SK-N-SH treated with all-trans-retinoic acid at 6 μM for 48 hours (cell line): ENCODE measurements at regions not wholly inside any gene's neighbourhood (a gene's known extent, or its start where the extent isn't known, plus 50 kb on each side); places are given as distances from the start of the nearest gene placed in this dataset.
A peak's percentile ranks its signal among the peaks of the same experiment; 100 is the strongest.

Experiments used
- ATAC-seq: fragments of 200-7000 bp; cut with Tn5 transposase; 3 replicates; pipeline ENCODE4 v1.9.1; 2020; ENCODE audit warnings: mild to moderate bottlenecking, moderate library complexity
- ARNTL ChIP-seq: fragments of 450-650 bp; formaldehyde crosslinking; IDR thresholded peaks from 2 replicates; pipeline ENCODE4 v1.5.0; 2020; ENCODE audit warnings: low read depth, mild to moderate bottlenecking, moderate library complexity, borderline replicate concordance
- BACH2 ChIP-seq: fragments of 250-450 bp; sonication (Bioruptor Pico); IDR thresholded peaks from 2 replicates; pipeline ENCODE4 v1.9.0; 2021; ENCODE audit warnings: mild to moderate bottlenecking, borderline replicate concordance
- CSDC2 ChIP-seq: fragments of 250-450 bp; sonication (Bioruptor Pico); IDR thresholded peaks from 2 replicates; pipeline ENCODE4 v1.5.0; 2020; ENCODE audit warnings: mild to moderate bottlenecking, moderate library complexity
- ISL1 ChIP-seq: fragments of 250-450 bp; sonication (Bioruptor Pico); IDR thresholded peaks from 2 replicates; pipeline ENCODE4 v2.1.2; 2022; ENCODE audit warnings: mild to moderate bottlenecking, moderate library complexity
- SNAI2 ChIP-seq: fragments of 250-450 bp; sonication (Bioruptor Pico); IDR thresholded peaks from 2 replicates; pipeline ENCODE4 v1.5.0; 2020; ENCODE audit warnings: mild to moderate bottlenecking, moderate library complexity
- TCF4 ChIP-seq: fragments of 250-450 bp; sonication (Bioruptor Pico); IDR thresholded peaks from 2 replicates; pipeline ENCODE4 v1.8.0; 2021; ENCODE audit warnings: mild to moderate bottlenecking, moderate library complexity, borderline replicate concordance
- TOX ChIP-seq: fragments of 250-450 bp; sonication (Bioruptor Pico); IDR thresholded peaks from 2 replicates; pipeline ENCODE4 v1.8.0; 2021; ENCODE audit warnings: mild to moderate bottlenecking, moderate library complexity, borderline replicate concordance
- ZFP3 ChIP-seq: fragments of 250-450 bp; sonication (Bioruptor Pico); IDR thresholded peaks from 2 replicates; pipeline ENCODE4 v1.5.0; 2020; ENCODE audit warnings: mild to moderate bottlenecking, moderate library complexity
- ZFP30 ChIP-seq: fragments of 450-650 bp; formaldehyde crosslinking; IDR thresholded peaks from 2 replicates; pipeline ENCODE4 v1.5.0; 2022; ENCODE audit warnings: mild to moderate bottlenecking, moderate library complexity
- ZNF565 ChIP-seq: fragments of 450-650 bp; formaldehyde crosslinking; conservative IDR thresholded peaks from 2 replicates; pipeline ENCODE4 v1.5.0; 2020; ENCODE audit warnings: low read depth, mild to moderate bottlenecking, moderate library complexity
- ZNF8 ChIP-seq: fragments of 450-650 bp; formaldehyde crosslinking; IDR thresholded peaks from 2 replicates; pipeline ENCODE4 v1.5.0; 2020; ENCODE audit warnings: mild to moderate bottlenecking, moderate library complexity
- TF ChIP-seq, protein P1 (sequence below): fragments of 250-450 bp; sonication (Bioruptor Pico); IDR thresholded peaks from 2 replicates; pipeline ENCODE4 v1.8.0; 2020; ENCODE audit warnings: mild to moderate bottlenecking, moderate library complexity, borderline replicate concordance
- TF ChIP-seq, protein P2 (sequence below): fragments of 250-450 bp; sonication (Bioruptor Pico); IDR thresholded peaks from 2 replicates; pipeline ENCODE4 v1.5.0; 2020; ENCODE audit warnings: mild to moderate bottlenecking, moderate library complexity
- TF ChIP-seq, protein P3 (sequence below): fragments of 250-450 bp; sonication (Bioruptor Pico); IDR thresholded peaks from 2 replicates; pipeline ENCODE4 v1.8.0; 2021; ENCODE audit warnings: low read depth, mild to moderate bottlenecking, moderate library complexity, borderline replicate concordance
- TF ChIP-seq, protein P4 (sequence below): fragments of 250-450 bp; sonication (Bioruptor Pico); IDR thresholded peaks from 2 replicates; pipeline ENCODE4 v1.5.1; 2020; ENCODE audit warnings: low read depth, mild to moderate bottlenecking, moderate library complexity

DNA sequence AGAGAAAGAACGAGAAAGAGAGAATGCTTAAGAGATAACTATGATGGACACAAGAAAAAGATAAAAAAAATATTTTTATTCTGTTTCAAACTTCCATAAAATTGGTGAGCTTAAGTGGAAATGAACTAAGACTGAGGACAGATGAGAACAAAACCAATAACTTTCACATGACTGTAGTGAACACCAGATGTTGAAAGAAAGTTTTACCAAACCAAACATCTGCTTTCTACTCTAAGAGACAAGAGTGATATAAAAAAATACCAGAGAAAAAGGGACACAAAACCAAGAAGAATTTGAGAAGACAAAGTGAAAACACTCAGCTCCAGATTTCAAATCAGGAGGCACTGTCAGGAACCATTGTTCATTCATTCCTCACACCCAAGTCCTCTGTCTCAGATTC lies 147.9 kb downstream of the IMPG2 start:
- TF ChIP-seq, protein P1, sequence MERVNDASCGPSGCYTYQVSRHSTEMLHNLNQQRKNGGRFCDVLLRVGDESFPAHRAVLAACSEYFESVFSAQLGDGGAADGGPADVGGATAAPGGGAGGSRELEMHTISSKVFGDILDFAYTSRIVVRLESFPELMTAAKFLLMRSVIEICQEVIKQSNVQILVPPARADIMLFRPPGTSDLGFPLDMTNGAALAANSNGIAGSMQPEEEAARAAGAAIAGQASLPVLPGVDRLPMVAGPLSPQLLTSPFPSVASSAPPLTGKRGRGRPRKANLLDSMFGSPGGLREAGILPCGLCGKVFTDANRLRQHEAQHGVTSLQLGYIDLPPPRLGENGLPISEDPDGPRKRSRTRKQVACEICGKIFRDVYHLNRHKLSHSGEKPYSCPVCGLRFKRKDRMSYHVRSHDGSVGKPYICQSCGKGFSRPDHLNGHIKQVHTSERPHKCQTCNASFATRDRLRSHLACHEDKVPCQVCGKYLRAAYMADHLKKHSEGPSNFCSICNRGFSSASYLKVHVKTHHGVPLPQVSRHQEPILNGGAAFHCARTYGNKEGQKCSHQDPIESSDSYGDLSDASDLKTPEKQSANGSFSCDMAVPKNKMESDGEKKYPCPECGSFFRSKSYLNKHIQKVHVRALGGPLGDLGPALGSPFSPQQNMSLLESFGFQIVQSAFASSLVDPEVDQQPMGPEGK (CRISPR knock-in tag) = no peak
- TF ChIP-seq ZFP3 (CRISPR knock-in tag) (no peak), CSDC2 (CRISPR knock-in tag) (no peak), ZNF8 (CRISPR knock-in tag) (no peak), BACH2 (no peak)
- TF ChIP-seq, protein P2, sequence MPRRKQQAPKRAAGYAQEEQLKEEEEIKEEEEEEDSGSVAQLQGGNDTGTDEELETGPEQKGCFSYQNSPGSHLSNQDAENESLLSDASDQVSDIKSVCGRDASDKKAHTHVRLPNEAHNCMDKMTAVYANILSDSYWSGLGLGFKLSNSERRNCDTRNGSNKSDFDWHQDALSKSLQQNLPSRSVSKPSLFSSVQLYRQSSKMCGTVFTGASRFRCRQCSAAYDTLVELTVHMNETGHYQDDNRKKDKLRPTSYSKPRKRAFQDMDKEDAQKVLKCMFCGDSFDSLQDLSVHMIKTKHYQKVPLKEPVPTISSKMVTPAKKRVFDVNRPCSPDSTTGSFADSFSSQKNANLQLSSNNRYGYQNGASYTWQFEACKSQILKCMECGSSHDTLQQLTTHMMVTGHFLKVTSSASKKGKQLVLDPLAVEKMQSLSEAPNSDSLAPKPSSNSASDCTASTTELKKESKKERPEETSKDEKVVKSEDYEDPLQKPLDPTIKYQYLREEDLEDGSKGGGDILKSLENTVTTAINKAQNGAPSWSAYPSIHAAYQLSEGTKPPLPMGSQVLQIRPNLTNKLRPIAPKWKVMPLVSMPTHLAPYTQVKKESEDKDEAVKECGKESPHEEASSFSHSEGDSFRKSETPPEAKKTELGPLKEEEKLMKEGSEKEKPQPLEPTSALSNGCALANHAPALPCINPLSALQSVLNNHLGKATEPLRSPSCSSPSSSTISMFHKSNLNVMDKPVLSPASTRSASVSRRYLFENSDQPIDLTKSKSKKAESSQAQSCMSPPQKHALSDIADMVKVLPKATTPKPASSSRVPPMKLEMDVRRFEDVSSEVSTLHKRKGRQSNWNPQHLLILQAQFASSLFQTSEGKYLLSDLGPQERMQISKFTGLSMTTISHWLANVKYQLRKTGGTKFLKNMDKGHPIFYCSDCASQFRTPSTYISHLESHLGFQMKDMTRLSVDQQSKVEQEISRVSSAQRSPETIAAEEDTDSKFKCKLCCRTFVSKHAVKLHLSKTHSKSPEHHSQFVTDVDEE (CRISPR knock-in tag) = no peak
- no peak for ATAC-seq

DNA sequence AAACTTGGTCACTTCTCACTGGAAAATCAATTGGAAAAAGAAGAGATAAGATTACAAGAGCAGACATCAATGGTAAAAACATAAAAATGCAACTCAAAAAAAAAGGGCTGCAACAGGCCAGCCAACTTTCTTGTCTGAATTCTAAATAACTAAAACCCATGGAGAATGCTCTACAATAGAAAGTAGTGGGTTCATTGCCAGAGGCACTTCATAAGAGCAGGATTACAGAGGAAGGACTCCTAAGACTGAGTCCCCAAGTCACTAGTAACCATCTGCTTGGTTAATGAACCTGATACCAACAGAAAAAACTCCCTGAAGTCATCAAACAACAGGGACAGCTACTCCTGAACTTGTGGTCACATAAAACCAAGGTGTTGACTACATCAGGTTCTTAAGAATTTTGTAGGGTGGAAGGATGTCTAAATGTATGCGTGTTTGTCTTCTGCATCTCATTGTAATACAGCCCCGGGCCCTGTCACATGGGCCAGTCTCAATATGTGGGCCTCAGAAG lies 148.6 kb downstream of the IMPG2 start:
- TF ChIP-seq ARNTL (CRISPR knock-in tag) (no peak), ISL1 (CRISPR knock-in tag) (no peak), TCF4 (CRISPR knock-in tag) (no peak)
- TF ChIP-seq, protein P3, sequence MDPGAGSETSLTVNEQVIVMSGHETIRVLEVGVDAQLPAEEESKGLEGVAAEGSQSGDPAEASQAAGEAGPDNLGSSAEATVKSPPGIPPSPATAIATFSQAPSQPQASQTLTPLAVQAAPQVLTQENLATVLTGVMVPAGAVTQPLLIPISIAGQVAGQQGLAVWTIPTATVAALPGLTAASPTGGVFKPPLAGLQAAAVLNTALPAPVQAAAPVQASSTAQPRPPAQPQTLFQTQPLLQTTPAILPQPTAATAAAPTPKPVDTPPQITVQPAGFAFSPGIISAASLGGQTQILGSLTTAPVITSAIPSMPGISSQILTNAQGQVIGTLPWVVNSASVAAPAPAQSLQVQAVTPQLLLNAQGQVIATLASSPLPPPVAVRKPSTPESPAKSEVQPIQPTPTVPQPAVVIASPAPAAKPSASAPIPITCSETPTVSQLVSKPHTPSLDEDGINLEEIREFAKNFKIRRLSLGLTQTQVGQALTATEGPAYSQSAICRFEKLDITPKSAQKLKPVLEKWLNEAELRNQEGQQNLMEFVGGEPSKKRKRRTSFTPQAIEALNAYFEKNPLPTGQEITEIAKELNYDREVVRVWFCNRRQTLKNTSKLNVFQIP (CRISPR knock-in tag) = no peak
- ATAC-seq = no peak

DNA sequence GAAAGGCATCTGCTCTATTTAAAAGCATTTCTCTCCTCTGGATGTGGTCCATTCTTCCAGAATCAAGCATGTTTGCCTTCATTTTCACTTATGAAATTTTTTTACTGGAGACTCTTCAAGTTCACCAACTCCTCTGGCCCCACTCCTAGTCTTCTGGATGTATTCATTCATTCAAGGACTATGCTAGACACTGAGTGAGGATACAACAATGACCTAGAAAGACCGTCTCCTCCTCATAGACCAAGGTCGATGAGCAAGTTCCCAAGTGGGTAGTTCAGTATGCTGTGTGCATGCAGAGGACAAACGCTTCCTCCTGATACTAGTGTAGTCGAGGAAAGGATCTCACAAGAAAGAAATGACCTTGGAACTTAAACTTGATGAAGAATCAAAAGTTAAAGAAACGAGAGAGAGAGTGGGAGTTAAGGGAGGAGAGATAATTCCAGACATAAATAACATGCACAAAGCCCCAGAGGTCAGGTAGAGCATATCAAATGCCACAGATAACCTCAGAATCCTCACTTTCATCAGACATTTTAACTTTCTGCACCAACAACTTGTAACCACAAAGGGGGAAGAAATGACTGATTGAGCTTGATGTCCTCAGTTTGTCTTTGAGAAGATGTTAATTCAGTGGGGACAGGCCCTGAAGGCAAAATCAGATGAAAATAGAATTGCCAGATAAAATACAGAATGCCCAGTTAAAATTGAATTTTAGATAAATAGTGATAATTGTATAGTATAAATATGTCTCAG lies 149.4 kb downstream of the IMPG2 start:
- ATAC-seq = no peak
- no peak for TF ChIP-seq TCF4 (CRISPR knock-in tag)
- TF ChIP-seq, protein P3 (CRISPR knock-in tag) = no peak
- no peak for TF ChIP-seq BACH2
- TF ChIP-seq ZFP30 (CRISPR knock-in tag) = no peak
- TF ChIP-seq ZFP3 (CRISPR knock-in tag) = no peak
- TF ChIP-seq, protein P4, sequence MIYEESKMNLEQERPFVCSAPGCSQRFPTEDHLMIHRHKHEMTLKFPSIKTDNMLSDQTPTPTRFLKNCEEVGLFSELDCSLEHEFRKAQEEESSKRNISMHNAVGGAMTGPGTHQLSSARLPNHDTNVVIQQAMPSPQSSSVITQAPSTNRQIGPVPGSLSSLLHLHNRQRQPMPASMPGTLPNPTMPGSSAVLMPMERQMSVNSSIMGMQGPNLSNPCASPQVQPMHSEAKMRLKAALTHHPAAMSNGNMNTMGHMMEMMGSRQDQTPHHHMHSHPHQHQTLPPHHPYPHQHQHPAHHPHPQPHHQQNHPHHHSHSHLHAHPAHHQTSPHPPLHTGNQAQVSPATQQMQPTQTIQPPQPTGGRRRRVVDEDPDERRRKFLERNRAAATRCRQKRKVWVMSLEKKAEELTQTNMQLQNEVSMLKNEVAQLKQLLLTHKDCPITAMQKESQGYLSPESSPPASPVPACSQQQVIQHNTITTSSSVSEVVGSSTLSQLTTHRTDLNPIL (CRISPR knock-in tag) = no peak
- no peak; the same call in 1 of the 2 replicates for TF ChIP-seq SNAI2 (CRISPR knock-in tag)
- TF ChIP-seq TOX (CRISPR knock-in tag) = no peak
- no peak for TF ChIP-seq ZNF565 (CRISPR knock-in tag)

DNA sequence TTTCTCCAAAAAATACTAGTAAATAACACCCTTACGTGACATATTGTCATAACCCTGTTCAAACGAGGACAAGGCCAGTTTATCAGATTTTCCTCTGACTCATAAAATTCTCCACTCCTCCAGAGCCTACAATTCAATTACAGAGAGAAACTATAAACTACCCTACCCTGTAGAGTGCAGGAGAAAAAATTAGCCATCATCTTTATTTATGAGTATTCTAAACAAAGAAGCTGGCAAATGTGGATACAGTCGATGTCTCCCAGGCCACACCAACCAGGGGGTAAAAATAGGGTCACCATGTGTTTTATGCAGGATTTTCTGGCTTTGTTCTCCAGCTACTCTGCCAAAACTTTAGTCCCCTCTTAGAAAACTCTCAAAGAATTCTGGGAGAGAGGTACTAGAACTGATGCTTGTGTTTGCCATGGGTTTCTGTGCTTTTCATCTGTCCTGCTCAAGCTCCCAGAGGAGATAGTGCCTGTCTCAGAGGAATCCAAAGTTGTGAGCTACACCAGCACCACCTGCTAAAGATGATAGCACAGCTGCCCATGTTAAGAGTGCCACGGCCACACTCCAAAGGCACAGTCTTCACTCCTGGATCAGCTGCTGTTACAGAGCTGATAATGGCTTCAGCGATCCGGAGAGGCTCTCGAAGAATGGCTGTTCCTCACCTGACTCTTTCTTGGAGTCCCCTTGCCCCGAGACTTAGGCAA lies 150.2 kb downstream of the IMPG2 start:
- ATAC-seq = peak; percentile 96
- TF ChIP-seq, protein P3 (CRISPR knock-in tag) = no peak
- TF ChIP-seq, protein P1 (CRISPR knock-in tag) = peak; percentile 47; the same call in 1 of the 2 replicates
- TF ChIP-seq ARNTL (CRISPR knock-in tag) (no peak), ZNF565 (CRISPR knock-in tag) (0 out of 2 replicates have a peak, but pooled peaks have one; percentile 25)
- TF ChIP-seq, protein P2 (CRISPR knock-in tag) = no peak
